OCI-LY1 (cell line): ENCODE measurements at regions not wholly inside any gene's neighbourhood (a gene's known extent, or its start where the extent isn't known, plus 50 kb on each side); places are given as distances from the start of the nearest gene placed in this dataset.

ENCODE experiments used
- CTCF ChIP-seq: fragments of 200-600 bp; sonication (generic), shearing (Covaris generic); IDR thresholded peaks from 2 replicates; pipeline ENCODE4 v1.5.1; 2017; ENCODE audit warnings: mild to moderate bottlenecking, antibody characterized with exemption, low read length, moderate library complexity, mixed read lengths
- EZH2 ChIP-seq: fragments of 200-600 bp; sonication (generic), shearing (Covaris generic); IDR thresholded peaks from 2 replicates; pipeline ENCODE4 v1.8.0; 2017; ENCODE audit warnings: borderline replicate concordance, mixed run types, mild to moderate bottlenecking, antibody characterized with exemption, low read length, moderate library complexity, mixed read lengths

GRCh38 chr18:75809926-75810255 lies 382.4 kb upstream of the SMIM21 start:
- no peak for TF ChIP-seq CTCF
- no peak for TF ChIP-seq EZH2
